ENCODE measurements at regions not wholly inside any gene's neighbourhood (a gene's known extent, or its start where the extent isn't known, plus 50 kb on each side); places are given as distances from the start of the nearest gene placed in this dataset.

DNA sequence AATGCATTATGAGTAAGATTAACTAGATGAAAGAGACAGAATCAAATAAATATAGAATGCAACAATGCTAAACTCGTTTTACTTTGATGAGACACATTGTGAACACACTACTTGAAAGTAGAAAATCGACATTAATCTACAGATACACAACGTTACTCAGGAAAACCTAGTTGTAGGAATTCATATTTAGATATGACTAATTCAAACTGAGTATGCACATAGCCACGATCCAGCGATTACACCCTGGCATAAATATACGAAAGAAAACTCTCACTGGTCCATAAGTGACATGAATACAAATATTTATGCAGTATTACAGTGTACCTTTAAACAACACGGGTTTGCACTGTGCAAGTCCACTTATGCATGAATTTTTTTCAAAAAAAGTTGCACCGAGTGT, 485.6 kb downstream of the TMX3 start:
- H3K4me3 ChIP-seq (ENCODE audit: severe bottlenecking): no peak overlapping the region

DNA sequence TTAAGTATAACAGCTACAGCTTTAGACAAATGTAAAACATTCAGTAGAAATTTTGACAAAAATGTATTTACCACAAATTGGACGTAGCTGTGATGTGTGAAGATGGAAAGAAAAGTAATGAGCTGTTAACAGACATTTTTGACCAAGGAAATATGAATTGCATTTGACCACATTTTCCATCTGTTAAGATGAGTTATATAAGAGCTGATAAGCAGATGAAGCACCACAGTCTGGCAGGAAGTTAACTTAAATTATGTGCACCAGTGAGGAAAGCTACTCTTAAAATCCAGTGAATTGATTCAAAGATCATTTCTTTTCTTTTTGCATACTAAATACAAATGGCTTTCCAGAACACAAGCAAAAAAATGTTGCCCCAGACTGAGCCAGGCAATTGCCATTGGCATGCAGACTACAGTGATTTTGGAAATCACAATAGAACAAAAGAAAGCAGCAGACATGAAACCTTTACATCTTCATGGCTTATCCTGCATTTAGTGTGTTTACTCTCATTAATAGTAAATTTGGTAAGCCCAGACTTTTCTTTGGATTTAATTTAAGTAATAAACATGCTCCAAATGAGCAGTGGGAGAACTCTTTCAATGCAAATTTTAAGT, 493.7 kb downstream of the TMX3 start:
- DNase-seq (ENCODE audit: low spot score): no peak
- Histone ChIP-seq H3K4me3 (ENCODE audit: severe bottlenecking) (no peak overlapping the region), H3K9me3 (ENCODE audit: severe bottlenecking) (no peaks in the 10 kb centered on the region), H3K27ac (ENCODE audit: poor library complexity, severe bottlenecking) (no peak overlapping the region), H3K36me3 (ENCODE audit: low read depth) (no peaks in the 10 kb centered on the region), H3K27me3 (ENCODE audit: insufficient read depth, poor library complexity, severe bottlenecking) (no peaks in the 10 kb centered on the region), H3K4me1 (ENCODE audit: insufficient read depth, poor library complexity, severe bottlenecking) (no peaks in the 10 kb centered on the region)
- TF ChIP-seq, protein P1, sequence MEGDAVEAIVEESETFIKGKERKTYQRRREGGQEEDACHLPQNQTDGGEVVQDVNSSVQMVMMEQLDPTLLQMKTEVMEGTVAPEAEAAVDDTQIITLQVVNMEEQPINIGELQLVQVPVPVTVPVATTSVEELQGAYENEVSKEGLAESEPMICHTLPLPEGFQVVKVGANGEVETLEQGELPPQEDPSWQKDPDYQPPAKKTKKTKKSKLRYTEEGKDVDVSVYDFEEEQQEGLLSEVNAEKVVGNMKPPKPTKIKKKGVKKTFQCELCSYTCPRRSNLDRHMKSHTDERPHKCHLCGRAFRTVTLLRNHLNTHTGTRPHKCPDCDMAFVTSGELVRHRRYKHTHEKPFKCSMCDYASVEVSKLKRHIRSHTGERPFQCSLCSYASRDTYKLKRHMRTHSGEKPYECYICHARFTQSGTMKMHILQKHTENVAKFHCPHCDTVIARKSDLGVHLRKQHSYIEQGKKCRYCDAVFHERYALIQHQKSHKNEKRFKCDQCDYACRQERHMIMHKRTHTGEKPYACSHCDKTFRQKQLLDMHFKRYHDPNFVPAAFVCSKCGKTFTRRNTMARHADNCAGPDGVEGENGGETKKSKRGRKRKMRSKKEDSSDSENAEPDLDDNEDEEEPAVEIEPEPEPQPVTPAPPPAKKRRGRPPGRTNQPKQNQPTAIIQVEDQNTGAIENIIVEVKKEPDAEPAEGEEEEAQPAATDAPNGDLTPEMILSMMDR (IDR thresholded peaks at IDR 0.05; ENCODE audit: poor library complexity, severe bottlenecking): no peak
- ATAC-seq (ENCODE audit: low read depth): no peak

More for the DNA sequence above, 485.6 kb downstream of the TMX3 start:
- H3K27ac ChIP-seq (ENCODE audit: poor library complexity, severe bottlenecking): no peak overlapping the region
- no peaks in the 10 kb centered on the region for H3K27me3 ChIP-seq (ENCODE audit: insufficient read depth, poor library complexity, severe bottlenecking)
- no peaks in the 10 kb centered on the region for H3K9me3 ChIP-seq (ENCODE audit: severe bottlenecking)
- no peak for ATAC-seq (ENCODE audit: low read depth)
- TF ChIP-seq, protein P1 (IDR thresholded peaks at IDR 0.05; ENCODE audit: poor library complexity, severe bottlenecking): no peak
- no peaks in the 10 kb centered on the region for H3K36me3 ChIP-seq (ENCODE audit: low read depth)
- H3K4me1 ChIP-seq (ENCODE audit: insufficient read depth, poor library complexity, severe bottlenecking): no peaks in the 10 kb centered on the region
- no peak for DNase-seq (ENCODE audit: low spot score)

DNA sequence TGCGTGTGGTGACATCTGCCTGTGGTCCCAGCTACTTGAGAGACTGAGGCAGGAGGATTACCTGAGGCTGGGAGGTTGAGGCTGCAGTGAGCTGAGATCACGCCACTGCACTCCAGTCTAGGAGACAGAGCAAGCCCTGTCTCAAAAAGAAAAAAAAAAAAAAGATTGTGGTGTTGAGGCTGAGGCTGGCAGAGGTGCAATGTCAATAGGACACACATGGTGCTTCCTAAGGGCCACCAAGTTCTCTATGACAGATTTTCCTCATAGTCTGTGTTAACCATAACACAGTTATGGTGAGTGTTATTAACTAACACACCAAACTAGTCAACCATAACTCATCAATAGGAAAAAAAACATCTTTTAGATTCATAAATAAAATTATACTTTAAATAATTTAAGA, 494.4 kb downstream of the TMX3 start:
- Histone ChIP-seq H3K27me3 (ENCODE audit: insufficient read depth, poor library complexity, severe bottlenecking) (no peaks in the 10 kb centered on the region), H3K4me3 (ENCODE audit: severe bottlenecking) (no peak overlapping the region), H3K4me1 (ENCODE audit: insufficient read depth, poor library complexity, severe bottlenecking) (no peaks in the 10 kb centered on the region), H3K27ac (ENCODE audit: poor library complexity, severe bottlenecking) (no peak overlapping the region), H3K36me3 (ENCODE audit: low read depth) (no peaks in the 10 kb centered on the region), H3K9me3 (ENCODE audit: severe bottlenecking) (no peaks in the 10 kb centered on the region)
- TF ChIP-seq, protein P1 (IDR thresholded peaks at IDR 0.05; ENCODE audit: poor library complexity, severe bottlenecking): no peak
- DNase-seq (ENCODE audit: low spot score): no peak
- no peak for ATAC-seq (ENCODE audit: low read depth)

DNA sequence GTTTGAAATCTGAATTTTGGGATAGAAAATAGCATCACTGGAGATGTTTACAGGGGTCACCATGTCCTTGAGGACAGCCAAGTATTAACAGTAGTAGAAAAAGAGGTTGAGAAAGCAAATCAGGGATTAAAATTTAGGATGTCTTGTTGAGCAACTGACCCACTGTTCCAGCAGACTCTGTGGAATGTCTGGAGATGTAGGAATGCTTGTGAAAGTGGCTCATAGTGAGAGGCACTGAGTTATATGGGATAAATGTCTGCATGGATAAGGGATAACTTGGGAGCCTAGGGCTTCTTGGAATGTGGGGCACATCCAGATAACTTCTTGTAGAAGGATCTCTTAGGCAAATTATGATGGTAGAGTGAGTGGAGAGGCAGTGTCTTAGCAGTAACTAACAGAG, 495.0 kb downstream of the TMX3 start:
- Histone ChIP-seq H3K27ac (ENCODE audit: poor library complexity, severe bottlenecking) (no peak overlapping the region), H3K4me1 (ENCODE audit: insufficient read depth, poor library complexity, severe bottlenecking) (no peaks in the 10 kb centered on the region), H3K4me3 (ENCODE audit: severe bottlenecking) (no peak overlapping the region), H3K9me3 (ENCODE audit: severe bottlenecking) (no peaks in the 10 kb centered on the region), H3K27me3 (ENCODE audit: insufficient read depth, poor library complexity, severe bottlenecking) (no peaks in the 10 kb centered on the region), H3K36me3 (ENCODE audit: low read depth) (no peaks in the 10 kb centered on the region)
- ATAC-seq (ENCODE audit: low read depth): no peak
- TF ChIP-seq, protein P1 (IDR thresholded peaks at IDR 0.05; ENCODE audit: poor library complexity, severe bottlenecking): no peak
- DNase-seq (ENCODE audit: low spot score): no peak

DNA sequence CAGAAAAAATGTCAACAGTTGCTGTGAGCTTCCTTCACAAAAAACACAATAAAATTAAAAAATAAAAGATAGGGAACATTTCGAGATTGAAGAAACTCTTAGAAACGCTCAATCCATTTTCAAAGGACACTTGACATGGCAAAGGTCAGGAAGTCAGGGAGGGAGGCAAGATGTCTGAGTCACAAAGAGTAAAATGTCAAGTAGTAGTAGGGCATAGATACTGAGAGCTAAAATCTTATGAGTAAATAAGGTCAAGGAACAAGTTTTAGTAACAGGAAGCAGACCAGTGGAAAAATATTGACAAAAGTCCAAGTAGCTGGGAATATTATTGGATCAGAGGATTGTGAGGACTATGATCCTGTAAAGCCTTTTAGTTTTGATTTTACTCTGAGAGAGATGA, 495.6 kb downstream of the TMX3 start:
- H3K4me3 ChIP-seq (ENCODE audit: severe bottlenecking): no peak overlapping the region
- H3K4me1 ChIP-seq (ENCODE audit: insufficient read depth, poor library complexity, severe bottlenecking): no peaks in the 10 kb centered on the region
- no peak for ATAC-seq (ENCODE audit: low read depth)
- DNase-seq (ENCODE audit: low spot score): no peak
- H3K9me3 ChIP-seq (ENCODE audit: severe bottlenecking): no peaks in the 10 kb centered on the region
- H3K27me3 ChIP-seq (ENCODE audit: insufficient read depth, poor library complexity, severe bottlenecking): no peaks in the 10 kb centered on the region
- TF ChIP-seq, protein P1 (IDR thresholded peaks at IDR 0.05; ENCODE audit: poor library complexity, severe bottlenecking): no peak
- H3K36me3 ChIP-seq (ENCODE audit: low read depth): no peaks in the 10 kb centered on the region
- H3K27ac ChIP-seq (ENCODE audit: poor library complexity, severe bottlenecking): no peak overlapping the region

Data from RWPE2 (cell line).